Limb (tissue), 2 donors: ENCODE measurements at regions not wholly inside any gene's neighbourhood (a gene's known extent, or its start where the extent isn't known, plus 50 kb on each side); places are given as distances from the start of the nearest gene placed in this dataset.

ENCODE experiments used
- DNase-seq, 2 donors: peaks; one replicate each; pipeline ENCODE4 v3.0.0-alpha.2; 2016; ENCODE audit errors: extremely low spot score in 2 of 2

DNA sequence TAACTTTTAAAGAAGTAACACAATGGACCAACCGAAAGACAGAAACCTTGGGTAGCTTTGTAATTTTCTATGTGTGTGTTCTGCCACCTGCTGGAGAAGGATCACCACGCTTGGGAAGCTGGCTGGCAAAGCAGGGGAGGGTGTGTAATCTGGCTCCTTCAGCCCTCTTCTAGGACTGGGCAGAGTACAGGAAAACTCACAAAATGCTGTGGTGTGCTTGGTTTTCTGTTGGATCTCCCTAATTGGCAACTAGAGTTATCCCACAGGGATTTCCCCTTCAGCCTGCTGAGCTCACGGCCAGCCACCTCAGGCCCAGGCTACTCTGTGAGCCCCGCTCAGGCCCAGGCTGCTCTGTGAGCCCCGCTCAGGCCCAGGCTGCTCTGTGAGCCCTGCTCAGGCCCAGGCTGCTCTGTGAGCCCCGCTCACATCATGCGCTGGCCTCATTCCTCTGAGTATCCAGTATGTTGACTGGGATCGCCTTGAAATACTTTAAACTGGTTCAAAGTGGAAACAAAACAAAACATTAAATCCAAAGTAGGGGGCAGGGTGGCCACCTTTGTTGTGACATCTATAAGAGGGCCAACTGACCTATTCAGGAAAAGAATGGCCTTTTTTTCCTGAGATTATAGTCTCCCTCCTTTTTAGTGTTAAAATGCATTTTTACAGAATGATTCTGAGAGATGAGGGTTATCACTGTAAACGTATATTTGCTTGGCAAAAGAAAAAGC, 52.0 kb upstream of the RNU6-8 start:
- peak; percentile 73 to 82 for DNase-seq

DNA sequence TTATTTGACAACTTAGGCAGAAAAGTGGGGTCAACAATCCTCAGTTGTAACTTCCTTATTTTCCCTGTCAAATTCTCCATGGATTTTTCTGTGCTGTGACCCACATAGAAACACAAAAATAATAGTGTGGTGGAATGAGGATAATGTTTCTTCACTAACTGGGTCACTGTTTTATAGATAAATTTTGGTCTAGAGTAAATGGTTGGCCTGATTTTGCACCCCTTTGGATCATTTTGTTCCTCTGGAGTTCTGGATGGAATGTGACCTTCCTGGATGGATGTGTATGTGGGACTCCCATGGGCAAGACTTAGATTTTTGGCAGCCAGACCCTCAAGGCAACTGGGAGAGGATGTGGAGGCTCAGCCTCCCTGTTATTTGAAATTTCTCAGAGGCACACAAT, 52.7 kb upstream of the RNU6-8 start:
- DNase-seq: no peak

GRCh38 chr14:32256576-32256975, 53.5 kb upstream of the RNU6-8 start:
- peak in 1 of 2 donors; percentile 53 for DNase-seq

DNA sequence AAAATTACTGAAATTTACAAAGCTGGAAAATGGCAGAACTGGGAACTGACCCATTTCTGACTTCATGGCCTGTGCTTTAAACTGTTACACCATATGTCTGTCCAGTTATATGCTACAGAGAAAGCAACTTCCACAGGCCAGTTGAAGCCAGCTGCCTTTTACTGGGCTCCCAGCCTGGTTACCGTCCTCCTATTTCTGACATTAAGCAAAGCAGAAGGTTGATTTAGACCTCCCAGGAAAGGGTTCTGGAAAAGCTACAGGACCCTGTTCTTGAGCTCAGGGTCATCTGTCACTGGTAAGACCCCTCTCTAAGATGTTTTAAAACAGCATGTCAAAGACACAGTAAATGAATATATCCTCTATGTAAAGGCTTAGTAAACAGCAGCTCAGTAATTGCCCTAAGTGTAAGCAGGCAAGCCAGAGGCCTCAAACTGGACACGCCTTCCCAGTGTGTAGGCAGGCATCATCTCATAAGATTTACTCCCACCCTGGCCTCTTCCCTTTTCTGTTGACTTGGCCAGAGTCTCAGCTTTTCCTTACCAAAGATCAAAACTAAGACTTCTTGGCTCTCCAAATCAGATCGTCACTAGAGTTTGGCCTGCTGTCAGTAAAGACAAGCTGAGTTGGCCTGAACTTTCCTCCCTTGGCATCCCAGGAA, 55.4 kb upstream of the RNU6-8 start:
- peak in 1 of 2 donors; percentile 30 for DNase-seq

GRCh38 chr14:32259368-32260013, 56.4 kb upstream of the RNU6-8 start:
- DNase-seq: no peak

GRCh38 chr14:32263939-32264567, 61.0 kb upstream of the RNU6-8 start:
- no peak for DNase-seq

DNA sequence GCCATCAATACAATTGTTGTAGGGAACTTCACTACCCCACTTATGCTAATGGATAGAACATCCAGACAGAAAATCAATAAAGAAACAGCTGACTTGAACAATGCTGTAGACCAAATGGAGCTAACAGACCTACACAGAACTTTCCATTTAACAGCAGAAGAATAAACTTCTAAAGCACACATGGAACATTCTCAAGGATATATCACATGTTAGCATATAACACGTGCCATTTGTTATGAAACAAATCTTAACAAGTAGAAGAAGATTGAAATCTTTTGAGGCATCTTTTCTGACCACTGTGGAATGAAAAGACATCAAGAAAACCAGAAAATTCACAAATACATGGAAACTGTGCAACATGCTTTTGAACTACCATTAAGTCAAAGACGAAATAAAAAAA, 62.5 kb upstream of the RNU6-8 start:
- DNase-seq: no peak

DNA sequence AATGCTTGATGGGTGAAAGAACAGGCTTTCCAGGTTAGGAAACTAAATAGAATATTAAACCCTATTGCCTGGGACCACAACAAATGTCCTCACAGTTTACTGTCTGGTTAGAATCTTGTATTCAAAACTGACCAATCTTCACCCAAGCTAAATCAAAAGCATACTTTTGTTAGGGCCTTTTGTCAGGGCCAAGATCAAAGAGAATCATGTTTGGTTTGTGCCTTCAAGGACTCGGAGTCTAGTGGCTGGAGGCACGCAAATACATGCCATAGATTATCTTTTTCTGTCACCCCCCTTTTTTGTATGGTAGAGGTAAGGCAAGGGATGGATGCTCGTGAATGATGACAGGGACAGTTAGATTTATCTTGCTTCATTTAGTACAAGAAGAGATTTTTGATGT, 51.1 kb upstream of the AKAP6 start:
- DNase-seq: no peak
